Hepatocyte (in vitro differentiated cells): ENCODE measurements at regions not wholly inside any gene's neighbourhood (a gene's known extent, or its start where the extent isn't known, plus 50 kb on each side); places are given as distances from the start of the nearest gene placed in this dataset.

Experiments used
- DNase-seq: peaks from one replicate; pipeline ENCODE4 v3.0.0-alpha.2; 2016; ENCODE audit warnings: low spot score
- H2AFZ ChIP-seq: fragments of 200-600 bp; sonication (generic); 2 replicates; pipeline ENCODE4 v1.6.0; 2016; ENCODE audit warnings: antibody characterized with exemption, mild to moderate bottlenecking
- H3K27ac ChIP-seq: fragments of 200-600 bp; sonication (generic); 2 replicates; pipeline ENCODE4 v1.5.1; 2016; ENCODE audit warnings: mild to moderate bottlenecking
- H3K27me3 ChIP-seq: fragments of 200-600 bp; sonication (generic); 2 replicates; pipeline ENCODE4 v1.6.1; 2016
- H3K36me3 ChIP-seq: fragments of 200-600 bp; sonication (generic); replicated peaks from 2 replicates; pipeline ENCODE4 v1.5.1; 2016; ENCODE audit warnings: low read depth; ENCODE audit not compliant: insufficient read depth
- H3K4me1 ChIP-seq: fragments of 200-600 bp; sonication (generic); 2 replicates; pipeline ENCODE4 v1.5.1; 2016; ENCODE audit warnings: mild to moderate bottlenecking, moderate library complexity; ENCODE audit not compliant: insufficient read depth
- H3K4me2 ChIP-seq: fragments of 200-600 bp; sonication (generic); 2 replicates; pipeline ENCODE4 v1.6.0; 2016
- H3K4me3 ChIP-seq: fragments of 200-600 bp; sonication (generic); 2 replicates; pipeline ENCODE4 v1.5.1; 2016; ENCODE audit warnings: mild to moderate bottlenecking
- H3K79me2 ChIP-seq: fragments of 200-600 bp; sonication (generic); 2 replicates; pipeline ENCODE4 v1.6.0; 2017; ENCODE audit warnings: mild to moderate bottlenecking
- H3K9me2 ChIP-seq: fragments of 200-600 bp; sonication (generic); replicated peaks from 2 replicates; pipeline ENCODE4 v1.6.0; 2017; ENCODE audit warnings: mild to moderate bottlenecking; ENCODE audit not compliant: insufficient read depth
- H3K9me3 ChIP-seq: fragments of 200-600 bp; sonication (generic); 2 replicates; pipeline ENCODE4 v1.5.1; 2016; ENCODE audit warnings: low read depth, mild to moderate bottlenecking
- H4K20me1 ChIP-seq: fragments of 200-600 bp; sonication (generic); 2 replicates; pipeline ENCODE4 v1.6.0; 2016; ENCODE audit warnings: mild to moderate bottlenecking; ENCODE audit not compliant: insufficient read depth, poor library complexity, severe bottlenecking
- CTCF ChIP-seq: fragments of 200-600 bp; sonication (generic); IDR thresholded peaks from 2 replicates; pipeline ENCODE4 v1.5.1; 2016; ENCODE audit warnings: antibody characterized with exemption, mild to moderate bottlenecking; ENCODE audit not compliant: poor library complexity
- EZH2 ChIP-seq: fragments of 200-600 bp; sonication (generic); IDR thresholded peaks from 2 replicates; pipeline ENCODE4 v1.6.1; 2016; ENCODE audit warnings: antibody characterized with exemption, mild to moderate bottlenecking, borderline replicate concordance
- EZH2phosphoT487 ChIP-seq: fragments of 200-600 bp; sonication (generic); IDR thresholded peaks from one replicate; pipeline ENCODE4 v1.6.1; 2018; ENCODE audit warnings: antibody characterized with exemption, mild to moderate bottlenecking, low read depth, moderate library complexity; ENCODE audit not compliant: unreplicated experiment, severe bottlenecking
- WGBS: methylation state at CpG from one replicate; pipeline ENCODE4 v1.1.6; 2016; ENCODE audit warnings: low lambda C conversion rate; ENCODE audit errors: missing lambda C conversion rate; 5-methylcytosine and 5-hydroxymethylcytosine counted together

- no peak overlapping the region for H3K27ac ChIP-seq
- 67% methylated on average over 1 of the region's 1 CpG for WGBS
- no peak overlapping the region for H2AFZ ChIP-seq
- no peak overlapping the region for H3K4me2 ChIP-seq
- TF ChIP-seq EZH2 (no peak), CTCF (no peak), EZH2phosphoT487 (no peak)
- no peaks in the 10 kb centered on the region for H3K27me3 ChIP-seq
- DNase-seq: no peak
- no peaks in the 10 kb centered on the region for H3K79me2 ChIP-seq
- H3K36me3 ChIP-seq: no peaks in the 10 kb centered on the region
- no peak overlapping the region for H3K4me3 ChIP-seq
- no peaks in the 10 kb centered on the region for H3K9me3 ChIP-seq
- H3K9me2 ChIP-seq: no peaks in the 10 kb centered on the region
- H3K4me1 ChIP-seq: no peaks in the 10 kb centered on the region
- H4K20me1 ChIP-seq: no peaks in the 10 kb centered on the region
These were observed 259.3 kb downstream of the ZBBX start for GRCh38 chr3:167120828-167121227.

GRCh38 chr3:167116120-167116922 lies 263.8 kb downstream of the ZBBX start:
- Histone ChIP-seq H3K4me2 (no peak overlapping the region), H3K4me3 (no peak overlapping the region), H3K9me2 (no peaks in the 10 kb centered on the region), H4K20me1 (no peaks in the 10 kb centered on the region), H3K9me3 (no peaks in the 10 kb centered on the region), H3K27ac (no peak overlapping the region), H3K79me2 (no peaks in the 10 kb centered on the region), H3K27me3 (no peaks in the 10 kb centered on the region), H3K4me1 (no peaks in the 10 kb centered on the region), H3K36me3 (no peaks in the 10 kb centered on the region), H2AFZ (no peak overlapping the region)
- WGBS: 96% methylated on average over 31 of the region's 32 CpGs
- TF ChIP-seq EZH2 (no peak), CTCF (no peak), EZH2phosphoT487 (no peak)
- no peak for DNase-seq

DNA sequence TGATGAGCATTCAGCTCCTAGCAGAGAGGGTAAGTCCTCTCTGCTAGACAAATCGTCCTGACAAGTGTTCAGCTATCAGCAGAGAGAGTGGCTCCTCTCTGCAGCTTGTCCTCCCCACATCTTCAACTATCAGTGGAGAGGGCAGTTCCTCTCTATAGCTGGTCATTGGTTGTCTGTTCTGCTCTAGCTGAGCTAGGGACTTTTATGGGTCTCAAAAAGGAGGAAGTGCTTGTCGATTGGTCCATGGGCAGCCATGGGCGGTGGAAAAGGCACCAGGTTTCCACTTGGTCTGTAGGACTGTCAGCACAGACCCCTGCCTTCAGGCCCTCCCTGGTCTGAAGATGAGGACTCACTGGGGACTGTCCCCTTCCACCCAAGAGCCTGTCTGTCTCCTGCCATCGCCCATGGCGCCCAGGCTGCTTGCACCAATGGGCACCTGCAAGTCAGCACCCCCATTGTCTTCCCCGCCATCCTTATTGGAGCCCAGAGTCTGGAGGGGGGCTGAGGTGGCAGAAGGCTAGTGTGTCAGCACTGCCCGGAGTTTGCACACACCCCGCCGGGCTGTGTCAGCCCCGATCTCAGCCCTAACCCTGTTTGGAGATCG lies 264.7 kb downstream of the ZBBX start:
- DNase-seq: no peak
- Histone ChIP-seq H3K79me2 (no peaks in the 10 kb centered on the region), H3K9me3 (no peaks in the 10 kb centered on the region), H3K27me3 (no peaks in the 10 kb centered on the region), H3K4me3 (no peak overlapping the region), H4K20me1 (no peaks in the 10 kb centered on the region), H3K27ac (no peak overlapping the region), H3K4me2 (no peak overlapping the region), H3K36me3 (no peaks in the 10 kb centered on the region), H3K4me1 (no peaks in the 10 kb centered on the region), H3K9me2 (no peaks in the 10 kb centered on the region), H2AFZ (no peak overlapping the region)
- TF ChIP-seq CTCF (no peak), EZH2 (no peak), EZH2phosphoT487 (no peak)
- 96% methylated on average over 11 of the region's 11 CpGs for WGBS
